RWPE1 (cell line): ENCODE measurements at regions not wholly inside any gene's neighbourhood (a gene's known extent, or its start where the extent isn't known, plus 50 kb on each side); places are given as distances from the start of the nearest gene placed in this dataset.

Experiments
- CTCF ChIA-PET: fragments of 350-600 bp; sonication (Branson Sonifier 250); formaldehyde crosslinking; extraction: SDS; loops from one replicate; lab custom pipeline; 2021; lab: Yijun Ruan, JAX
- POLR2A ChIA-PET: fragments of 400-600 bp; formaldehyde crosslinking; extraction: SDS; loops from one replicate; lab custom pipeline; 2020; ENCODE audit warnings: antibody characterized with exemption; ENCODE audit not compliant: low non-redundant PET; lab: Yijun Ruan, JAX
- DNase-seq: peaks from one replicate; pipeline ENCODE4 v3.0.0; 2012; ENCODE audit warnings: low spot score
- H3K27ac ChIP-seq: fragments of 450-650 bp; 2 replicates; pipeline ENCODE4 v1.5.1; 2017
- TF ChIP-seq, protein P1 (sequence below): fragments of 450-650 bp; conservative IDR thresholded peaks from 2 replicates; pipeline ENCODE4 v1.5.1; 2017; ENCODE audit warnings: low read depth, mild to moderate bottlenecking

DNA sequence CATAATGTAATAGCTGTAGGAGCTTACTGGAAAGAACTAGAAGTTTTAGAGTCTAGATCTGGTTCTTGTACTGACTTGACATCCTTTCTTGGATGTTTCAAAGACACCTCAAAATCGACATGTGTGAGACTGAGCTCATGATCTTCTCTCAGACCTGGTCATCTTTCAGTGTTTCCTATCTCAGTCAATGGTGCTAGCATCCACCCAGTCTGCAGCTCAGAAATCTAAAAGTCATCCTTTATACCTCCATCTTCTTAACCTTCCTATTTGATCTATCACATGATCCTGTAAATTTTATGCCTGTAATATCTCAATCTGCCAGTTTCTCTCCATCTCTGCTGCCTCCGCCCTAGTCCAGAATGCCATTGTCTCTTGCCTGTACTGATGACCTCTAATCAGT is 301.9 kb upstream of the PITX2 start:
- no peak for DNase-seq
- no peak overlapping the region for H3K27ac ChIP-seq
- TF ChIP-seq, protein P1, sequence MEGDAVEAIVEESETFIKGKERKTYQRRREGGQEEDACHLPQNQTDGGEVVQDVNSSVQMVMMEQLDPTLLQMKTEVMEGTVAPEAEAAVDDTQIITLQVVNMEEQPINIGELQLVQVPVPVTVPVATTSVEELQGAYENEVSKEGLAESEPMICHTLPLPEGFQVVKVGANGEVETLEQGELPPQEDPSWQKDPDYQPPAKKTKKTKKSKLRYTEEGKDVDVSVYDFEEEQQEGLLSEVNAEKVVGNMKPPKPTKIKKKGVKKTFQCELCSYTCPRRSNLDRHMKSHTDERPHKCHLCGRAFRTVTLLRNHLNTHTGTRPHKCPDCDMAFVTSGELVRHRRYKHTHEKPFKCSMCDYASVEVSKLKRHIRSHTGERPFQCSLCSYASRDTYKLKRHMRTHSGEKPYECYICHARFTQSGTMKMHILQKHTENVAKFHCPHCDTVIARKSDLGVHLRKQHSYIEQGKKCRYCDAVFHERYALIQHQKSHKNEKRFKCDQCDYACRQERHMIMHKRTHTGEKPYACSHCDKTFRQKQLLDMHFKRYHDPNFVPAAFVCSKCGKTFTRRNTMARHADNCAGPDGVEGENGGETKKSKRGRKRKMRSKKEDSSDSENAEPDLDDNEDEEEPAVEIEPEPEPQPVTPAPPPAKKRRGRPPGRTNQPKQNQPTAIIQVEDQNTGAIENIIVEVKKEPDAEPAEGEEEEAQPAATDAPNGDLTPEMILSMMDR = no peak
- CTCF ChIA-PET = no interaction called here
- POLR2A ChIA-PET = no interaction called here

- H3K27ac ChIP-seq = no peak overlapping the region
- DNase-seq = no peak
- ChIA-PET CTCF (no interaction called here), POLR2A (no interaction called here)
- TF ChIP-seq, protein P1 = no peak
Observed at GRCh38 chr4:110926841-110927400, 304.0 kb upstream of the PITX2 start.

DNA sequence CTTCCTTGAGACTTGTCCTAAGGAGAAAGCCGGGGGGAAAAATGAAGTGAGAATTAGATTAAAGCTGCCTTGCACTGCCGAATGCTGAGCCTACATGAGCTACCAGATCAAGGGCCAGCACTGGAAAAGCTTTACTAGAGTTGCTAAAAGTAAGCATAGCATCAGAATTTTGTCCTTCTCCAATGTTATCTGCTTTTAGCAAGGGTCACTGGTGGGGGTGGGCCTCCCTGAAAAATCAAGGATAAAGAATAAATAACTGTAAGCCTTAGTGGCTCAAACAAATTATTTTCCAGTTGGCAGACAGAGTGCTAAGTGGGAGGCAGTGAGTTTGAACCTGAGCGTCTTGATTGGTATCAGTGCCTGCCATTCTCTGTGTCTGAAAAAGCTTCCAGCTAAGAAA is 310.5 kb upstream of the PITX2 start:
- TF ChIP-seq, protein P1 = no peak
- no peak for DNase-seq
- H3K27ac ChIP-seq = no peak overlapping the region
- CTCF ChIA-PET = interaction anchor here (0.6 kb wide), 1 partner anchor 34 kb away, joined by 3 read pairs; no protein-coding TSS in a partner anchor
- POLR2A ChIA-PET = no interaction called here

DNA sequence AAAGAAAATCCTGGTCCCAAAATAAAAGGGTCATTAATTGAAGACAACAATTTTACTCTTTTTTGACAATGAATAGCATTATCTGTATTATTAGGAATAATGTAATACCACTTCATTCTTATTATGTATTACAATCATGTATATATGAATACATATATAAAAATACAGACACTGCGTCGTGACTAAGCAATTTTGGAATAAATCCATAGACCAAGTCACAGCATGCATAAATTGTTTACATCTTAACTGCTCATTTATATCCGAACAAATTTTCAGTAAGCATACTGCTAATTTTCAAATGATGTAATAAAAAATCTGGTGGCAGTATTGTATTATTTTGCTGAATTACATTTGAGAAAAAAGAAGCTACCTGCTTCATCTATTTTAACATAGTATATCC is 321.6 kb upstream of the PITX2 start:
- ChIA-PET POLR2A (no interaction called here), CTCF (no interaction called here)
- no peak for DNase-seq
- no peak overlapping the region for H3K27ac ChIP-seq
- TF ChIP-seq, protein P1 = no peak

DNA sequence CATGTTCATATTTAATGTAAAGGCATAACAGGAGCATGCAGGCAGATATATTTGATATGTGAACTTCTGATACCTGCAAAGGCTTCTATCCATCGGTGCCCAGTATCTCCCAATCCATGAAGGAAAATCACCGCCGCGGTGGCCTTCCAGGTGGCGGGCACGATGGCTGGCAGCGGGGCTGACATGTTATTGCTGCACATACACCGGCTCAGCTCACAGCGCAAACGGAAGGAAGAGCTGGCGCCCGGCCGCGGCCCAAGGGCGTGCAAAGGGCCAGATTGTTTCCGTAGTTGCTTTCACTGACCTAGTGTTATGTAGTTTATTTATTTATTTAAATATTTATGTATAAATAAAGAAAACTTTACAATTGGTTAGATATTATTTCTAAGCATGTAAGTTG is 322.7 kb upstream of the PITX2 start:
- CTCF ChIA-PET = interaction anchor here (0.7 kb wide), 1 partner anchor 500 kb away, joined by 4 read pairs; no protein-coding TSS in a partner anchor
- DNase-seq = no peak
- no peak overlapping the region for H3K27ac ChIP-seq
- POLR2A ChIA-PET = no interaction called here
- TF ChIP-seq, protein P1 = no peak

DNA sequence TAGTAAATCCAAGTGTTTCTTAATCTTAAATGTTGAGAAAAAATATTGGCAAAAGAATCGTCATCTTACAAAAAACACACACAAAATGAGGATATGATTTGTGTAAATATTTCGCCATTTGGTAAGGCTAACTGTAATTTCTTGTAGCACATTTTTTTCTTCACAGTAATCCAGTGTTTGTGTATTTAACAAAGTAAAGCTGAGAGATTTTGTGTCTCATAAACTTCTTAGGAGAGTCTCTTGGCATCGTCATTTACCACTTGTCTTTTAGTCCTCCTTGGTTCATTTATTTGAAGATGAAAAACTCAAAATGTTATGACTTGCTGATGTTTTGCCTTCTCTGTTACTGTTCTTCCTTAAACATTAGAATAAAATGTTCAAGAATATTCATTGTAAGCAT is 326.7 kb upstream of the PITX2 start:
- H3K27ac ChIP-seq = no peak overlapping the region
- TF ChIP-seq, protein P1 = no peak
- ChIA-PET POLR2A (no interaction called here), CTCF (no interaction called here)
- no peak for DNase-seq
